ENCODE measurements at regions not wholly inside any gene's neighbourhood (a gene's known extent, or its start where the extent isn't known, plus 50 kb on each side); places are given as distances from the start of the nearest gene placed in this dataset.
A peak's percentile ranks its signal among the peaks of the same experiment; 100 is the strongest.

GRCh38 chr10:130254243-130254642 lies 118.1 kb downstream of the GLRX3 start:
- H3K27me3 ChIP-seq (ENCODE audit: control insufficient read depth, insufficient read depth, low read length), result no peaks in the 10 kb centered on the region

GRCh38 chr10:130254662-130255061 lies 118.5 kb downstream of the GLRX3 start:
- Histone ChIP-seq H3K27me3 (ENCODE audit: control insufficient read depth, insufficient read depth, low read length) (no peaks in the 10 kb centered on the region), H3K27ac (ENCODE audit: low read depth in 2 of 2, low read length in 2 of 2) (no peak overlapping the region), H3K9ac (ENCODE audit: low read length in 3 of 3) (no peak overlapping the region), H3K36me3 (ENCODE audit: control insufficient read depth in 2 of 3, insufficient read depth in 3 of 3, low read length in 3 of 3) (no peaks in the 10 kb centered on the region), H3K4me1 (ENCODE audit: control insufficient read depth in 2 of 3, insufficient read depth in 2 of 3, low read depth in 1 of 3, low read length in 3 of 3) (no peaks in the 10 kb centered on the region), H3K9me3 (ENCODE audit: control insufficient read depth in 2 of 3, insufficient read depth in 1 of 3, low read length in 3 of 3) (peaks cover 0 to 4% (median 2%) of the 10 kb centered on the region in 3 donors), H3K4me3 (ENCODE audit: low read length in 3 of 3) (no peak overlapping the region)
- DNase-seq (no peak), FAIRE-seq (no peak)
- TF ChIP-seq CTCF (IDR thresholded peaks at IDR 0.05; ENCODE audit: borderline replicate concordance, extremely low read depth, insufficient read depth), result peak; percentile 41
- intact Hi-C loops (cut with DNase I), result no loop called here

More at GRCh38 chr10:130254243-130254642, 118.1 kb downstream of the GLRX3 start:
- Histone ChIP-seq H3K4me3 (ENCODE audit: low read length in 3 of 3) (no peak overlapping the region), H3K36me3 (ENCODE audit: control insufficient read depth in 2 of 3, insufficient read depth in 3 of 3, low read length in 3 of 3) (no peaks in the 10 kb centered on the region), H3K4me1 (ENCODE audit: control insufficient read depth in 2 of 3, insufficient read depth in 2 of 3, low read depth in 1 of 3, low read length in 3 of 3) (no peaks in the 10 kb centered on the region), H3K9ac (ENCODE audit: low read length in 3 of 3) (no peak overlapping the region), H3K27ac (ENCODE audit: low read depth in 2 of 2, low read length in 2 of 2) (no peak overlapping the region), H3K9me3 (ENCODE audit: control insufficient read depth in 2 of 3, insufficient read depth in 1 of 3, low read length in 3 of 3) (peaks cover 0 to 8% (median 2%) of the 10 kb centered on the region in 3 donors)
- no peak for TF ChIP-seq CTCF (IDR thresholded peaks at IDR 0.05; ENCODE audit: borderline replicate concordance, extremely low read depth, insufficient read depth)
- intact Hi-C loops (cut with DNase I), result no loop called here
- no peak for FAIRE-seq
- peak in 4 of 5 donors; percentile 45 to 92 (median 74) for DNase-seq

GRCh38 chr10:130255777-130256176 lies 119.6 kb downstream of the GLRX3 start:
- Histone ChIP-seq H3K9me3 (ENCODE audit: control insufficient read depth in 2 of 3, insufficient read depth in 1 of 3, low read length in 3 of 3) (peaks cover 0 to 2% (median 2%) of the 10 kb centered on the region in 3 donors), H3K4me3 (ENCODE audit: low read length in 3 of 3) (no peak overlapping the region), H3K27ac (ENCODE audit: low read depth in 2 of 2, low read length in 2 of 2) (no peak overlapping the region), H3K27me3 (ENCODE audit: control insufficient read depth, insufficient read depth, low read length) (no peaks in the 10 kb centered on the region), H3K9ac (ENCODE audit: low read length in 3 of 3) (no peak overlapping the region), H3K4me1 (ENCODE audit: control insufficient read depth in 2 of 3, insufficient read depth in 2 of 3, low read depth in 1 of 3, low read length in 3 of 3) (no peaks in the 10 kb centered on the region), H3K36me3 (ENCODE audit: control insufficient read depth in 2 of 3, insufficient read depth in 3 of 3, low read length in 3 of 3) (no peaks in the 10 kb centered on the region)
- DNase-seq (no peak), FAIRE-seq (no peak)
- TF ChIP-seq CTCF (IDR thresholded peaks at IDR 0.05; ENCODE audit: borderline replicate concordance, extremely low read depth, insufficient read depth), result no peak
- intact Hi-C loops (cut with DNase I), result no loop called here

GRCh38 chr10:130257897-130258296 lies 121.7 kb downstream of the GLRX3 start:
- peaks cover 0 to 4% (median 2%) of the 10 kb centered on the region in 3 donors for H3K9me3 ChIP-seq (ENCODE audit: control insufficient read depth in 2 of 3, insufficient read depth in 1 of 3, low read length in 3 of 3)
- TF ChIP-seq CTCF (IDR thresholded peaks at IDR 0.05; ENCODE audit: borderline replicate concordance, extremely low read depth, insufficient read depth), result no peak
- no peak overlapping the region for H3K4me3 ChIP-seq (ENCODE audit: low read length in 3 of 3)
- no peak overlapping the region for H3K27ac ChIP-seq (ENCODE audit: low read depth in 2 of 2, low read length in 2 of 2)
- DNase-seq (no peak), FAIRE-seq (no peak)
- intact Hi-C loops (cut with DNase I), result no loop called here
- no peaks in the 10 kb centered on the region for H3K36me3 ChIP-seq (ENCODE audit: control insufficient read depth in 2 of 3, insufficient read depth in 3 of 3, low read length in 3 of 3)
- H3K9ac ChIP-seq (ENCODE audit: low read length in 3 of 3), result no peak overlapping the region
- no peaks in the 10 kb centered on the region for H3K27me3 ChIP-seq (ENCODE audit: control insufficient read depth, insufficient read depth, low read length)
- no peaks in the 10 kb centered on the region for H3K4me1 ChIP-seq (ENCODE audit: control insufficient read depth in 2 of 3, insufficient read depth in 2 of 3, low read depth in 1 of 3, low read length in 3 of 3)
